Adrenal gland (tissue), 5 donors: ENCODE measurements at regions not wholly inside any gene's neighbourhood (a gene's known extent, or its start where the extent isn't known, plus 50 kb on each side); places are given as distances from the start of the nearest gene placed in this dataset.

ENCODE experiments used
- POLR2A ChIP-seq, 2 donors: fragments of 450-650 bp; IDR thresholded peaks; one replicate each; pipeline ENCODE4 v1.6.1; 2017; ENCODE audit warnings: antibody characterized with exemption in 2 of 2, mild to moderate bottlenecking in 2 of 2, moderate library complexity in 1 of 2
- TF ChIP-seq, protein P1 (sequence below), 6 experiments: fragments of 450-650 bp in 4 of 6; fragments of 200-600 bp in 2 of 6; sonication (generic) in 1 of 6; IDR thresholded peaks; 1 replicate in 5 of 6; 2 replicates in 1 of 6; pipeline versions ENCODE4 v1.5.1 to v1.8.0; 2016 to 2021; ENCODE audit warnings: antibody characterized with exemption in 6 of 6, mild to moderate bottlenecking in 2 of 6, moderate library complexity in 1 of 6
- donor health status: DM: no; HTN: no; CAD: no.

DNA sequence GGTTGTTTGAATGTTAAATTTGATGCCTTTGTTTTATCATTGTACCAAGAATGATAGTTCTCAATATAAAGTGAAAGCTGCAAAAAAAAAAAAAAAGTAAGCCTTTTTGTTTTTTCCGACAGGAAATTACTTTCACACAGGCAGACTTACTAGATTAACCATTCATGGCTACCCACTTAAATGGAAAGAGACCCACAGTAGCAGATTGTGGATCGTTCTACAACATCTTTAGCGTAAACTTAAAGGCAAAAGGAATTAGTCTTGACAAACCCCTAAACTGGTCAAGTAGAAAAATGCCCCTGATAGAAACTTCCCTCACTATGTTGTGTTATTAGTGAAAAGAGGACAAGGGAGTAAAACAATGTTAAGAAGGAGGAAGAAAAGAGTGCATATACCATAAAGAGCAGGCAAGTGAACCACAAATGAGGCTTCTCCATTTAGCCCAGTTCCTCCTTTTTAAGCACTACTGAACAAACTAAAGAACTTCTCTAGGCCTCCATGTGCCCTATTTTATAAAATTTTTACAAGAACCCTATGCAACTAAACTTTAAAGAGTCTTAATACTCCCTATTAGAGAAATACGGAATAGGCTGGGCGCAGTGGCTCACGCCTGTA lies 1560.3 kb downstream of the MRPL39 start:
- no peak for TF ChIP-seq POLR2A (IDR thresholded peaks at IDR 0.05)
- TF ChIP-seq, protein P1, sequence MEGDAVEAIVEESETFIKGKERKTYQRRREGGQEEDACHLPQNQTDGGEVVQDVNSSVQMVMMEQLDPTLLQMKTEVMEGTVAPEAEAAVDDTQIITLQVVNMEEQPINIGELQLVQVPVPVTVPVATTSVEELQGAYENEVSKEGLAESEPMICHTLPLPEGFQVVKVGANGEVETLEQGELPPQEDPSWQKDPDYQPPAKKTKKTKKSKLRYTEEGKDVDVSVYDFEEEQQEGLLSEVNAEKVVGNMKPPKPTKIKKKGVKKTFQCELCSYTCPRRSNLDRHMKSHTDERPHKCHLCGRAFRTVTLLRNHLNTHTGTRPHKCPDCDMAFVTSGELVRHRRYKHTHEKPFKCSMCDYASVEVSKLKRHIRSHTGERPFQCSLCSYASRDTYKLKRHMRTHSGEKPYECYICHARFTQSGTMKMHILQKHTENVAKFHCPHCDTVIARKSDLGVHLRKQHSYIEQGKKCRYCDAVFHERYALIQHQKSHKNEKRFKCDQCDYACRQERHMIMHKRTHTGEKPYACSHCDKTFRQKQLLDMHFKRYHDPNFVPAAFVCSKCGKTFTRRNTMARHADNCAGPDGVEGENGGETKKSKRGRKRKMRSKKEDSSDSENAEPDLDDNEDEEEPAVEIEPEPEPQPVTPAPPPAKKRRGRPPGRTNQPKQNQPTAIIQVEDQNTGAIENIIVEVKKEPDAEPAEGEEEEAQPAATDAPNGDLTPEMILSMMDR (IDR thresholded peaks at IDR 0.05): no peak
